Activated CD4-positive, alpha-beta T cell treated with anti-CD3 and anti-CD28 coated beads for 4 hours (primary cell): ENCODE measurements at regions not wholly inside any gene's neighbourhood (a gene's known extent, or its start where the extent isn't known, plus 50 kb on each side); places are given as distances from the start of the nearest gene placed in this dataset.

ENCODE experiments used
- DNase-seq, 2 donors: peaks; one replicate each; pipeline ENCODE4 v3.0.0-alpha.2; 2020

DNA sequence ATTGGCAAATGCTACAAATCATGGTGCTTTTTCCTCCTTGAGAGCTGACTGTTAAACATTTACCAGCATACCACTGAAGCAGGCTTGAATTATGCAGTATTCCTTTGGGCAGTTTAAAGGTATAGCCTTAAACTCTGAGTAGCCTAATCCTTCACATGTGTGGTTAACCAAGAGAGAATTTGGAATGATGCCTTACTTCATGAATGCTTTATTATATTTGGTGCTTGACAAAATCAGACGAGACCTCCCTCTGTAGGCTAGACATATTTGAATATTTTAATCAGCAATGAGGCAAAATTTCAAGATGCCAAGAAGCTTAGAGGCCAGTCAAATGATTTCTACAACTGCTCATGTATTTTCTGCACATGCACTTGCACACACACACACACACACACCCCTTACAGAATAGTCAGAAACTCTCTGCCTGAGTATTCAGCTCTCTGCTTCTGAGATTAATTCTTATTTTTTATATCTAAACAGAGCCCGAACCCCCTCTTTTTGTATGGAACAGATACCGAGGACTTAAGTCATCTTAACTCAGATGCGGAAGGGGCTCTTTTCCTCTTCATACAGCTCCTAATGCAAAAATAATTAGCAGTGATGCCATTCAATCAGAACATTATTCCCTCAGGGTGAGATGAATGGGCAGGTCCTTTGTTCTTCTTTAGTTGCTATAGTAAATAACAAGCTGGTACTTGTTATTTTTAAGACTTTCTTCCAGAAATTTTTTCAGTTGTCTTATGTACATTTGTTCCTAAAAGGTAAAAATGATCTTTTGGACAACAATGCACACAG, 195.5 kb upstream of the TMC3 start:
- DNase-seq = no peak

DNA sequence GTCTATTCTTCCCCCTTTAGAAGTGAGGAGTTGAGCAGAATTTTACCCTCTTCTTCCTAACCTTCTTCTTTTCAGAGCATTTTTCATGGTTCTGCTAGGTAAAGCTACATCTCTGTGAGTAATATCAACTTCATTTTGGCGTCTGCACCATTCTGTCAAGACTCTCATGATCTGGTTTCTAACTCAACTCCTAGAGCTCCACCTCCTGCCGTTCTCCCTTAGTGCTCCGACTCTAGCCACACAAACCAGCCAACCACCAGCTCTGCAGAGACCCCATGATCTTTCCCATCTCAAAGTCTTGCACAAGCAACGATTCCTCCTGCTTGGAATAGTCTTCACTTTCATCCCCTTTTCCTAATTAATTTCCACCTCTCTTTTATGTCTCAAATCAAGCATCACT, 193.9 kb upstream of the TMC3 start:
- DNase-seq = no peak

GRCh38 chr15:81562986-81563385, 189.0 kb upstream of the TMC3 start:
- no peak for DNase-seq

GRCh38 chr15:81560405-81560804, 186.4 kb upstream of the TMC3 start:
- no peak for DNase-seq

DNA sequence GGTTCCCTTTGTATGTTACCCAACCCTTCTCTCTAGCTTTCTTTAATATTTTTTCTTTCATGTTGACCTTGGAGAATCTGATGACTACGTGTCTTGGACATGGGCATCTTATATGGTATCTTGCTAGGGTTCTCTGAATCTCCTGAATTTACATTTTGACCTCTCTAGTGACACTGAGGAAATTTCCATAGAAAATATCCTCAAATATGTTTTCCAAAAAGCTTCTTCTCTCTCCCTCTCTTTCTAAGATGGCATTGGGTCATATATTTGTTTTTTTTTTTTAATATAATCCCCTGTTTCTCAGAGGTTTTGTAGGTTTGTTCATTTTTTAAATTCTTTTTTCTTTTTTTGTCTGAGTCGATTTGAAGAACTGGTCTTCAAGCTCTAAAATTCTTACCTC, 184.0 kb upstream of the TMC3 start:
- DNase-seq = no peak

DNA sequence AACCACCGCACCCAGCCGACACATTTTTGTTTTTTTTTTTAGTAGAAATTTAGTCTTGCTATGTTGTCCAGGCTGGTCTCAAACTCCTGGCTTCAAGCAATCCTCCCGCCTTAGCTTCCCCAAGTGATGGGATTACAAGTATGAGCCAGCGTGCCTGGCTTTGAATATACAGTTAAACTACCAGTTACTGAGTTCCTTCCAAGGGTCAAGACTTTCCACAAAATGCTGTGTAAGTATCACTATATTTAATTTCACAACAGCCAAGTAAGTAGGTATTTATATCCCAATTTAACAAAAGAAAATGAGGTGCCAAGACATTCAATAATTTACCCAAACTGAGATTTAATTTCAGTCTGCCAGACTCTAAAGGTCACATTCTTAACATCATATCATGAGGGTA, 181.3 kb upstream of the TMC3 start:
- no peak for DNase-seq

DNA sequence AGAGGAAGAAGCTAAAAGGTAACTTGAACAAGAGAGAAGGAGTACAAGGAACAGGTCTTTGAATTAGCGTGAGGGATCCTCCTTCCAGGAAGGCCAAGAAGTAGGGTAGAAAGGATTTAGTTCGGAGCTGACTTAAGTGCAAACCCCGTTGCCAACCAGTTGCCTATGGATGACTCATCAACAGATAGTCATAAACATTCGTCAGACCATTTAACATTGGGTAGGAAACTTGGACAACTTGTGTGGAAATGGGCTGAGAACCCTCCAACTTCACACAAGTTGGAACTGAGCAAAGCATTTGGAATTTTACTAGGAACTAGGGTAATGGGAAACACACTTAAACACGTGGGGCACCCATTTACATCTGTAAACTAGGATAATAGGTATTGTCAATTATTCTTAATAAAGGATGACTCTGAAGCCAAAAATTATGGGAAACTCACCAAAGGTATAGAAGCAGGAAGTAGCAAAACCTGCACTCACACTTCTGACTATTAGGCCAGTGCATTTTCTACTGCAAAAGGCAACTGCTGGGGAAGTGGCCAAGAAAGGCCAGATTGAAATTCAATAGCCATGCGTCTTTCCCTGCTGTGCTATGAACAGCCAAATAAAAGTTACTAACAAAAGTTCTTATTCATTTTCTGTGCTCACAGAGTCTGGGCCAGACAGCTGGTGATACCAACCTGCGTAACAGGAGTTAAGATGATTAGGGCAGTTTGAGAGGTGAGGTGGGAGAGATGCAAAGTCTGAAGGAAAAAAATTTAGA, 174.5 kb upstream of the TMC3 start:
- DNase-seq = no peak

- no peak for DNase-seq
Observed at GRCh38 chr15:81547521-81548132, 173.6 kb upstream of the TMC3 start.

DNA sequence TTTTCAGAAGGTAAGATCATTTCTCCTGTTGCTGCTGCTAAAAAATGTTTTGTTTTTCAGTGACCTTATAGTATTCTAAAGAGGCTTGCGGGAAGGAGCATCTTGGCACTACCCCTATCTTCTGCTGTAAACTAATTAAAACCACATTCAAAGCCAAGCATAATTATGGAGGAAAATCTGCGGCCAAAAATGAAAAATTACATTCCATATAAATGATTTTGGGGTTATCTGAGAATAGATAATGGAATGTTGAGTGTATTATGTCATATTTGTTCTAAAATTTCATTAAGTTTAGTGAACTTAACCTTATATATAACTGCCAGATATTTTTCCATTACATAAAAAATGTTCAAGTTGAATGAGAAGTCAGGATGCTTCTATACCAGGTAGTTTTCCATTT, 170.4 kb upstream of the TMC3 start:
- no peak for DNase-seq

GRCh38 chr15:81540909-81541308, 166.9 kb upstream of the TMC3 start:
- no peak for DNase-seq

- DNase-seq = no peak
Observed at GRCh38 chr15:81536356-81536755, 162.3 kb upstream of the TMC3 start.

- no peak for DNase-seq
Observed at GRCh38 chr15:81534124-81534523, 160.1 kb upstream of the TMC3 start.

DNA sequence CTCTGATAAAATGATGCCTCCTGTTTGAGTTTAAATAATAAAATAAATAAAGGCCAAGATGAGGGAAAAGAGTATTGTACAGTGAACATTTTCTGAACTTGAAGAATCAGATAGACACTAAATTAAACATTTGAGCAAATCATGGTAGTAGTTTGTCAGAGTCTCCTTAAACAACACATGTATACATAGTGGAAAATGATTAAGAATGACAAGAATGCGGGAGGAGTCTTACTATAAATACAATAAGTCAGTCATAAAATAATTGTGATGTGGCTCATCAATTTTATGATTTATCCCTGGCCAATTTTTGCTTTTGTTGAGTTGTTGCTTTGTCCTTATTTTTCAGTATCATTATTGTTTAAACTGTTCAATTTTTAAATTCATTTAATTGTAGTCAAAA, 158.0 kb upstream of the TMC3 start:
- no peak for DNase-seq

DNA sequence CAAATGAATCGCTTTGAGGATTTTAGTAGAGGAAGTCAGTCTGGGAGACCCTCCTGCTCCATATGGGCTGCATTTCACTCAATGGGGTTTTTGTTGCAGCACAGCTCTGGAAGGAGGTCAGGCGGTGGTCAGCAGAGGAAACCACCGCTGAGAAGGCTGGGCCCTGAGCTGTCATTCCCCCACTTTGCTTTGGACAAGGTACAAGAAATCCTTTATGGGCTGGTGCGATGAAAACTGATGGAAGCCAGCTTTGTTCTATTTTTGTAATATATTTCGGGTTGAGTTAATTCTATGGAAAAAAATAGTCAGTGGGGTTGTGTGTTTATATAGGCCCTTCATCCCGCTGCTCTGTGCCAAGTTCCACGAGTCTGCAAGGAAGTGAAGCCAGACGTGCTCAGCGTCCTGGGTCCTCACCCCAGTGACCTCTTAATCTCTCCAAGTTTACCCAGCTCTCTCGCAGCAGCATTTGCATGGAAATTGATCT, 157.1 kb upstream of the TMC3 start:
- no peak for DNase-seq

- no peak for DNase-seq
Observed at GRCh38 chr15:81530271-81530691, 156.3 kb upstream of the TMC3 start.

GRCh38 chr15:81529481-81529880, 155.5 kb upstream of the TMC3 start:
- DNase-seq = no peak

DNA sequence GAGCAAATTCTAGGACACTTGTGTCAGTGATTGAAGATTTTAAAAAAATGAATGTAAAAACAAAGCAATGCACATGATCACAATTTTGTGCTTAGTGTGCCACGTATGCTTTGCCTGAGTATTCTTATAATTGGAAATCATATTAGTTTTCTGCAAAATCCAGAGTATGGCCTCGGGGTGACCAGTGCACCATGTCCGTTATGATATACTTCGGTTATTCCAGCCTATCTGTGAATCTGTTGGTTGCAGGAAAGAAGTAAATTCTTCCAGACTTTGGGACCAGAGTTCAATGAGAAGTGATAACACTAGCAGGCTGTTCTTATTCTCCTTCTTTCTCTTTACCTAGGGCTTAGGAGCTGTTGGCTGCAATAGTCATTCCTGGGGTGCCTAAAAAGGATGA, 152.0 kb upstream of the TMC3 start:
- DNase-seq = no peak

- DNase-seq = no peak
Observed at GRCh38 chr15:81524496-81524895, 150.5 kb upstream of the TMC3 start.

GRCh38 chr15:81523867-81524266, 149.9 kb upstream of the TMC3 start:
- no peak for DNase-seq

- DNase-seq = no peak
Observed at GRCh38 chr15:81520480-81520879, 146.5 kb upstream of the TMC3 start.

DNA sequence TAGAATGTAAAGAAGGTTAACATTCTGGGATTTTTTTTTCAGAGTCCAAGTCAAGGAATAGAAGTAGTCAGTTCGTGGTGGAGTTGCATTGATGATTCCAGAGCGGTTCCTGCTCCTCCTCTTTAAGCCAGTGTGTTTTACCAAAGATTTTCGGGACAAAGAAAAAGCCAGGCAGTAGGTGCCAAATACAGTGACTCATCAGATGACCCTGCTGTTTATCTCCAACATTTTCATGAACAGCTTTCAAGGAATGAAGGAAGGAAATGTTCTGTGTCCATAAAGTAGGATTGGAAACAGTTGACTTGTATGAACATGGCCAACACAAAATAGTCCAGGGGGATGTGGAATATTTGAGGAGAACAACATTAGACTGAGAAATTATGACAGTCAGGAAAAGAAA, 142.4 kb upstream of the TMC3 start:
- no peak for DNase-seq

- DNase-seq = no peak
Observed at GRCh38 chr15:81516012-81516411, 142.0 kb upstream of the TMC3 start.

- DNase-seq = no peak
Observed at GRCh38 chr15:81514725-81515124, 140.7 kb upstream of the TMC3 start.

GRCh38 chr15:81511138-81511537, 137.1 kb upstream of the TMC3 start:
- no peak for DNase-seq
